CD14-positive monocyte (primary cell): ENCODE measurements at regions not wholly inside any gene's neighbourhood (a gene's known extent, or its start where the extent isn't known, plus 50 kb on each side); places are given as distances from the start of the nearest gene placed in this dataset.

Source experiments
- DNase-seq, 3 donors: peaks; one replicate each; pipeline ENCODE4 v3.0.0-alpha.2; 2011 to 2022
- H2AFZ ChIP-seq: 2 replicates; pipeline ENCODE4 v1.6.0; 2012; ENCODE audit warnings: mild to moderate bottlenecking, low read depth, low read length, inconsistent platforms; ENCODE audit not compliant: insufficient read depth, poor library complexity, severe bottlenecking
- H3K27ac ChIP-seq, 2 donors: 1 replicate in 1 of 2; 2 replicates in 1 of 2; pipeline ENCODE4 v1.5.1; 2012 to 2013; ENCODE audit warnings: low read length in 2 of 2, control low read depth in 1 of 2, inconsistent platforms in 1 of 2, low read depth in 1 of 2, mild to moderate bottlenecking in 1 of 2
- H3K27me3 ChIP-seq, 2 donors: one replicate each; pipeline versions ENCODE4 v1.6.0 to v1.6.1; 2011 to 2013; ENCODE audit warnings: low read length in 2 of 2; ENCODE audit not compliant: control insufficient read depth in 2 of 2, insufficient read depth in 2 of 2
- H3K36me3 ChIP-seq, 2 donors: replicated peaks in 1 of 2; 1 replicate in 1 of 2; 2 replicates in 1 of 2; pipeline versions ENCODE4 v1.5.1 to v1.6.1; 2012 to 2013; ENCODE audit warnings: low read length in 2 of 2, control low read depth in 1 of 2, inconsistent platforms in 1 of 2, mild to moderate bottlenecking in 1 of 2; ENCODE audit not compliant: insufficient read depth in 2 of 2, control insufficient read depth in 1 of 2
- H3K4me1 ChIP-seq, 2 donors: 1 replicate in 1 of 2; 2 replicates in 1 of 2; pipeline versions ENCODE4 v1.5.1 to v1.6.1; 2012 to 2013; ENCODE audit warnings: low read length in 2 of 2, control low read depth in 1 of 2, inconsistent platforms in 1 of 2, mild to moderate bottlenecking in 1 of 2, moderate library complexity in 1 of 2; ENCODE audit not compliant: insufficient read depth in 2 of 2, control insufficient read depth in 1 of 2
- H3K4me2 ChIP-seq: replicated peaks from 2 replicates; pipeline ENCODE3; 2012; ENCODE audit warnings: low read length, moderate library complexity, mild to moderate bottlenecking; ENCODE audit not compliant: poor library complexity, severe bottlenecking; ENCODE audit errors: extremely low read depth
- H3K4me3 ChIP-seq, 3 experiments: fragments of 200-600 bp in 1 of 3; sonication (generic) in 1 of 3; replicated peaks in 1 of 3; 1 replicate in 2 of 3; 2 replicates in 1 of 3; pipeline ENCODE4 v1.5.1; 2011 to 2013; ENCODE audit warnings: low read length in 3 of 3, mild to moderate bottlenecking in 3 of 3, control low read depth in 2 of 3, low read depth in 2 of 3, inconsistent platforms in 1 of 3, moderate library complexity in 1 of 3
- H3K79me2 ChIP-seq: 2 replicates; pipeline ENCODE4 v1.6.0; 2012; ENCODE audit warnings: mild to moderate bottlenecking, control low read depth, inconsistent platforms, low read length, moderate library complexity; ENCODE audit not compliant: insufficient read depth
- H3K9ac ChIP-seq: 2 replicates; pipeline ENCODE4 v1.6.0; 2017; ENCODE audit warnings: low read length, mild to moderate bottlenecking; ENCODE audit not compliant: insufficient read depth, poor library complexity, severe bottlenecking
- H3K9me3 ChIP-seq, 2 donors: replicated peaks in 1 of 2; 1 replicate in 1 of 2; 2 replicates in 1 of 2; pipeline versions ENCODE4 v1.5.1 to v1.6.1; 2012 to 2013; ENCODE audit warnings: low read length in 2 of 2, control low read depth in 1 of 2; ENCODE audit not compliant: control insufficient read depth in 1 of 2, insufficient read depth in 1 of 2
- H4K20me1 ChIP-seq: 2 replicates; pipeline ENCODE4 v1.6.0; 2012; ENCODE audit warnings: mild to moderate bottlenecking, low read length, control low read depth, moderate library complexity; ENCODE audit not compliant: insufficient read depth
- H3K27ac Mint-ChIP-seq, 7 donors: one replicate each; pipeline ENCODE4 v1.8.0; 2020; ENCODE audit warnings: mild to moderate bottlenecking in 7 of 7, mixed read lengths in 7 of 7, moderate library complexity in 6 of 7, inconsistent platforms in 2 of 7
- H3K27me3 Mint-ChIP-seq, 3 donors: one replicate each; pipeline ENCODE4 v1.8.0; 2021 to 2022; ENCODE audit warnings: low read depth in 3 of 3, mild to moderate bottlenecking in 3 of 3, mixed read lengths in 3 of 3, moderate library complexity in 3 of 3, inconsistent platforms in 1 of 3
- H3K36me3 Mint-ChIP-seq, 2 donors: one replicate each; pipeline ENCODE4 v1.8.0; 2020; ENCODE audit warnings: mixed read lengths in 2 of 2, inconsistent platforms in 1 of 2, mild to moderate bottlenecking in 1 of 2
- H3K4me1 Mint-ChIP-seq: one replicate; pipeline ENCODE4 v1.8.0; 2020; ENCODE audit warnings: mild to moderate bottlenecking, mixed read lengths
- H3K4me3 Mint-ChIP-seq, 2 donors: one replicate each; pipeline ENCODE4 v1.8.0; 2020; ENCODE audit warnings: mild to moderate bottlenecking in 2 of 2, mixed read lengths in 2 of 2, moderate library complexity in 1 of 2
- H3K9me3 Mint-ChIP-seq, 7 donors: one replicate each; pipeline ENCODE4 v1.8.0; 2020 to 2022; ENCODE audit warnings: mixed read lengths in 7 of 7, mild to moderate bottlenecking in 6 of 7, moderate library complexity in 6 of 7, inconsistent platforms in 2 of 7
- WGBS: methylation state at CpG from one replicate; pipeline ENCODE4 v1.1.5; 2013; ENCODE audit warnings: missing lambda C conversion rate; ENCODE audit not compliant: insufficient coverage; 5-methylcytosine and 5-hydroxymethylcytosine counted together
- intact Hi-C, 2 donors: fragments of 100-400 bp; cut with micrococcal nuclease; formaldehyde crosslinking; loops; one replicate each; pipeline versions ENCODE4 v1.15.0 to v1.15.1; 2023
- TF ChIP-seq, protein P1 (sequence below): fragments of 200-600 bp; IDR thresholded peaks from one replicate; pipeline ENCODE4 v1.8.0; 2022; ENCODE audit warnings: antibody characterized with exemption, mild to moderate bottlenecking

GRCh38 chr15:37245358-37245757, 145.0 kb upstream of the MEIS2 start:
- H3K79me2 ChIP-seq, result no peaks in the 10 kb centered on the region
- no peak overlapping the region for H3K27ac Mint-ChIP-seq
- H3K27me3 ChIP-seq, result no peaks in the 10 kb centered on the region
- peaks cover 0 to 6% (median 3%) of the 10 kb centered on the region in 7 donors for H3K9me3 Mint-ChIP-seq
- no peaks in the 10 kb centered on the region for H3K36me3 ChIP-seq
- H3K4me1 Mint-ChIP-seq, result no peaks in the 10 kb centered on the region
- TF ChIP-seq, protein P1, sequence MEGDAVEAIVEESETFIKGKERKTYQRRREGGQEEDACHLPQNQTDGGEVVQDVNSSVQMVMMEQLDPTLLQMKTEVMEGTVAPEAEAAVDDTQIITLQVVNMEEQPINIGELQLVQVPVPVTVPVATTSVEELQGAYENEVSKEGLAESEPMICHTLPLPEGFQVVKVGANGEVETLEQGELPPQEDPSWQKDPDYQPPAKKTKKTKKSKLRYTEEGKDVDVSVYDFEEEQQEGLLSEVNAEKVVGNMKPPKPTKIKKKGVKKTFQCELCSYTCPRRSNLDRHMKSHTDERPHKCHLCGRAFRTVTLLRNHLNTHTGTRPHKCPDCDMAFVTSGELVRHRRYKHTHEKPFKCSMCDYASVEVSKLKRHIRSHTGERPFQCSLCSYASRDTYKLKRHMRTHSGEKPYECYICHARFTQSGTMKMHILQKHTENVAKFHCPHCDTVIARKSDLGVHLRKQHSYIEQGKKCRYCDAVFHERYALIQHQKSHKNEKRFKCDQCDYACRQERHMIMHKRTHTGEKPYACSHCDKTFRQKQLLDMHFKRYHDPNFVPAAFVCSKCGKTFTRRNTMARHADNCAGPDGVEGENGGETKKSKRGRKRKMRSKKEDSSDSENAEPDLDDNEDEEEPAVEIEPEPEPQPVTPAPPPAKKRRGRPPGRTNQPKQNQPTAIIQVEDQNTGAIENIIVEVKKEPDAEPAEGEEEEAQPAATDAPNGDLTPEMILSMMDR, result no peak
- no peak overlapping the region for H2AFZ ChIP-seq
- no peak overlapping the region for H3K4me2 ChIP-seq
- intact Hi-C loops, result no loop called here
- no peak overlapping the region for H3K4me3 Mint-ChIP-seq
- DNase-seq, result no peak
- no peaks in the 10 kb centered on the region for H3K27me3 Mint-ChIP-seq
- H3K4me1 ChIP-seq, result no peaks in the 10 kb centered on the region
- H3K27ac ChIP-seq, result no peak overlapping the region
- H4K20me1 ChIP-seq, result no peaks in the 10 kb centered on the region
- 0% methylated on average over 1 of the region's 2 CpGs for WGBS
- peaks cover 0 to 3% of the 10 kb centered on the region in 2 donors for H3K9me3 ChIP-seq
- H3K9ac ChIP-seq, result no peak overlapping the region
- no peaks in the 10 kb centered on the region for H3K36me3 Mint-ChIP-seq
- H3K4me3 ChIP-seq, result no peak overlapping the region

GRCh38 chr15:37246065-37246464, 145.7 kb upstream of the MEIS2 start:
- no CpG with 5 or more reads among the region's 1 CpG for WGBS

More at GRCh38 chr15:37246065-37246464, 145.7 kb upstream of the MEIS2 start:
- H3K4me2 ChIP-seq, result no peak overlapping the region
- H3K4me3 ChIP-seq, result no peak overlapping the region
- H3K27ac Mint-ChIP-seq, result no peak overlapping the region
- TF ChIP-seq, protein P1, result no peak
- H3K27ac ChIP-seq, result no peak overlapping the region
- no peak overlapping the region for H3K4me3 Mint-ChIP-seq
- no peak overlapping the region for H2AFZ ChIP-seq
- H3K27me3 ChIP-seq, result no peaks in the 10 kb centered on the region
- H3K4me1 Mint-ChIP-seq, result no peaks in the 10 kb centered on the region
- no peaks in the 10 kb centered on the region for H3K36me3 Mint-ChIP-seq
- no peaks in the 10 kb centered on the region for H3K27me3 Mint-ChIP-seq
- no peaks in the 10 kb centered on the region for H3K36me3 ChIP-seq
- H3K9ac ChIP-seq, result no peak overlapping the region
- no peaks in the 10 kb centered on the region for H4K20me1 ChIP-seq
- intact Hi-C loops, result no loop called here
- H3K9me3 Mint-ChIP-seq, result peaks cover 0 to 3% (median under 1%) of the 10 kb centered on the region in 7 donors
- no peaks in the 10 kb centered on the region for H3K4me1 ChIP-seq
- no peaks in the 10 kb centered on the region for H3K79me2 ChIP-seq
- peaks cover 0 to 3% of the 10 kb centered on the region in 2 donors for H3K9me3 ChIP-seq
- DNase-seq, result no peak
